HG02840 (cell line): ENCODE measurements at regions not wholly inside any gene's neighbourhood (a gene's known extent, or its start where the extent isn't known, plus 50 kb on each side); places are given as distances from the start of the nearest gene placed in this dataset.

Experiments used
- ATAC-seq: cut with Tn5 transposase; IDR thresholded peaks from one replicate; pipeline ENCODE4 v1.9.1; 2021; ENCODE audit warnings: mild to moderate bottlenecking, moderate library complexity, moderate number of reproducible peaks; ENCODE audit not compliant: unreplicated experiment, low FRiP score

DNA sequence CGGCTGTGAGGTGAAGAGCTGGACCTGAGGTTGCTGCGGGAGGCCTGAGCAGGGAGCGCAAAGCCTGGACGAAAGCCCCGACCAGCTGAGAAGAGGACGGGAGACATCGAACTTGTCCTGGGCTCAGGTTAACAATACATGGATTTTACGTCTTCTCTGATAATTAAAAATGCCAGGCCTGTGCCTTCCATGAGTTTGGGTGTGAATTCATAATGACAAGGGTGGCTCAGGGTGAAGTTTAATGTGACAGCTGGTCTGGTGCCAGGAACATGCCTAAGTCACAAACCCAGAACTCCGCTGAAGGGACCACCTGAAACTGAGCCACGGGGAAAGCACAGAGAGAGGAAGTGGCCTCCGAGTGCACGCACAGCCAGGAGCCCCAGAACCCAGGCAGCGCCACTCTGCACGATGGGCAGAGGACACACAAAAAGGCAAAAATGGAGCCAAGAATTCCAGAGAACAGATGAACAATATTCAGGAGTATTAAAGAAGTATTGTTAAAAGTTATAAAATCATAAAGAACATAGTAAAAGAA lies 150.1 kb upstream of the RPS6KA2 start:
- no peak for ATAC-seq

DNA sequence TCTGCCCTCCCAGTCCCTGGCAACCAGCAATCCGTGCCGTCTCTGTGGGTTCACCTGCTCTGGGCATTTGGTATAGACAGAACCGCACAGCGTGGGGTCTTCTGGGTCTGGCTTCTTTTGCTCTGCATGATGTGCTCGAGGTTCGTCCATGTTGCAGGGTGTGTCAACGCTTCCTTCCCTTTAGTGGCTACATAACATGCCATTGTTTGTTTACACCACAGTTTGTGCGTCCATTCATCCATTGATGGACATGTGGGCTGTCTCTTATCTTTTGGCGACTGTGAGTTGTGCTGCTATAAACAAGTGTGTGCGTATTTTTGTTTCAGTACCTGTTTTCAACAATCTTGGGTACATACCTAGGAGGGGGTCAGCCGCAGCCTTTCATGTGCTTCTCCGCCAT lies 149.5 kb upstream of the RPS6KA2 start:
- no peak for ATAC-seq

DNA sequence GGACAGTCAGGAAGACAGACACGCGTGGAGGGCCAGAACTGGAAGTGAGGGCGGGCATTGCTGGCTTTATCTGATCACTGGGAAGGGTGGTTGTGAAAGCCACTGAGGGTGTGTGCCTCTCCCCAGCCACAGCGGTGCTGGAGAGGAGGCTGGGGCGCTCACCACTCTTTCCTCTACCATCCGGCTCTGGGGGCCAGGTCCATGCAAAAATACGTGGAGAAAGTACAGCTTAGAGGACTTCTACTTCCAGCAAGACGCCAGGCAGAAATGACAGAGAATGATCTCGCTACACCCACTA lies 148.8 kb upstream of the RPS6KA2 start:
- no peak for ATAC-seq

DNA sequence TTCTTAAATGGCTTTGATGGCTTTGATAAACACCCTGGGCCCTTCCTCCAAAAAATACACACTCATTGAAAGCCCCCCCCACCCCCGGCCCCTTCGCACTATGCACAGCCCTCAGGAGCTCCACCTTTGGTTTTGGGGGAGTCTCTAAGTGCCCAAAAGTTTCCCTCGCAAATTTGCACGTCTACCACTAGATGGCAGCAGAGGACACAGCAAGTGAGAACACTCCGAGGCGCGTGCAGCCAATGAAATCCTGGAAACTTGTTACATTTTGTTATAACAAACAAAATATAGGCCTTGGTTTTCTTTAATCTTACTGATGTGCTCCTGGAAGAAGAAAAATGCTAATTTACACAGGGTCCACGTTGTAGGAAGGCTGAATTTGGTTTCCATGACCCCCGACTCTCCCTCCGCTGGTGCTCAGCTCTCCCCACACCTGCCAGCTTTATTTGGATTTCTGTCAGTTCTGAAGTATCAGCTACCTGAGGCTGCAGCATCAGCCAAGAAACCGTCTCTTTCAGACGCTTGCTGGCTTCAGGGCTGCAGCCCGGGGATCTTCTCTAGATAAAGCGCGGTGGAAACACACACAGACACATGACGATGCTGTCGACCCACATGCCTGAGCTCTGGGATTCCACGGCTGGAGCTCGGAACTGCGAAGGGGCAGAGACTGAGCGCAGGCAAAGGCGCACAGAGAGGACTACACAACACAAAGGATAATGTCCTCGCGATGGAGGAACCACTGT lies 148.3 kb upstream of the RPS6KA2 start:
- no peak for ATAC-seq

DNA sequence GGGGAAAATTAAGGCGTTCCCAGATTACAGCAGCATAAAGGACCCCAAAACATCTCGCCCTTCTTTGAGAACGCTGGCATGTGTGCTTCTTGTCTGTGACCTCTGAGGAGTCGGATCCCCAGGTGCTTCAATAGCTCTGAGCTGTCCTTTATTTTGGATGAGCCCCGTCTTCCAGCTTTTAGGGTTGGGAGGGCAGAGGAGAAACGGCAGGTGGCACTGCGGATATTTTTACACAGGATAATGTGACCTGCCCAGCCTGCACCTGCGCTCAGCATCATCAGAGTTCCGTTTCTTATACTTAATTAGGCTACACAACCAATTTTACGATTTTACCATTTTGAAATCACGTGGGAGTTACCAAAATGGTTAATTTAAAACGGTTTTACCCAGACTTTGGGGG lies 147.7 kb upstream of the RPS6KA2 start:
- ATAC-seq: no peak

DNA sequence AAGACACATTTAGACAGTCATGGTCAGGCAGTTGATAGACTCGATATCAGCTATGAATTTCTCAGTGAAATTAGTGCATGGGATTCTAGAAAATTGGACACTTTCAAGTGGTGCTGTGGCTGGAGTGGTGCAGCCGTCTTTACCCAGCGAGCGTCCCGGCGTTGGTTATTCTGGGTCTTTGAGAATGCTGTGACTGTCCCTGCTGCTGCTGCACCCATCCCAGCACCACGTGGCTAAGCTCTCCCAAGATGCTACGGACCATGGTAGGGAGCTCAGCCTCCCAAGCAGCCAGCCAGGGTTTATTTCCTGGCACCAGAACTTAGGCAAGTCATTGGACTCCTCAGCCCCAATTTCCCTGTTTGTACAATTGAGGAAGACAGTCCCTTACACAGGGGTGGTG lies 147.2 kb upstream of the RPS6KA2 start:
- no peak for ATAC-seq

DNA sequence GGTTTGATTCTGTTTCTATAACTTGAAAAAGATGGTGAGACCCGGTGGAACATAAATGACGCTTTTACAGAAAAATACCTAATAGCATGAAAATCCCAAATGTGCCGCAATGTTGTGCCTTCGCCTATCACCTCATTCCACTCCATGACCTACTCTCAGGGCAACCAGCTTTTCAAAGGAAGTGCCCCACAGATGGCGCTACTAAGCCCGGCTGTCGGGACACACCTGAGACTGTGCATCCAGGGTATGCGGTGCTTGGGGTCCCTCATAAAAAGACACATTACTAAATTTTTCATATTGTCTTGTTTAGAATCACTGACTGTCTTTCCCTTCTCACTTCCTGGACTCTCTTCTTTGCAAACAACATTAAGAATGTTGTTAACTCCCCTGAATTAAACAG lies 145.5 kb upstream of the RPS6KA2 start:
- ATAC-seq: no peak

DNA sequence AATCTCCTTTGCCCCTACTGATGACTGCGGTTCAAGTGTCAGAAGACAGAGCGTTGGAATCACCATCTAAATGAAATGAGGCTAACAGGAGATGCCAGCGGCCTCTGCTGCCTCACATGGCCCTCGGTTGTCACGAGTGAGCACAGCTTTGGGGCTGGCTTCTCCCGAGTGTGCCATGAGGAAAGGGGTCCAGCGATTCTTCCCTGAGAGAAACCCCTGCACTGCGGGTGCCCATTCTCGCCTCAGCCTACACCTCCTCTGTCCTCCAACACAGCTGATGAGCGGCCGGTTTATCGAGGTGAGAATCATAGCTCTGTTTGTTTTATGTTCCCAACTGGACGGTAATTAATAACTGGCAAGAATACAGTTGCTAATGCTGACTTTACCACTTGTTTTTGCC lies 144.7 kb upstream of the RPS6KA2 start:
- ATAC-seq: no peak

DNA sequence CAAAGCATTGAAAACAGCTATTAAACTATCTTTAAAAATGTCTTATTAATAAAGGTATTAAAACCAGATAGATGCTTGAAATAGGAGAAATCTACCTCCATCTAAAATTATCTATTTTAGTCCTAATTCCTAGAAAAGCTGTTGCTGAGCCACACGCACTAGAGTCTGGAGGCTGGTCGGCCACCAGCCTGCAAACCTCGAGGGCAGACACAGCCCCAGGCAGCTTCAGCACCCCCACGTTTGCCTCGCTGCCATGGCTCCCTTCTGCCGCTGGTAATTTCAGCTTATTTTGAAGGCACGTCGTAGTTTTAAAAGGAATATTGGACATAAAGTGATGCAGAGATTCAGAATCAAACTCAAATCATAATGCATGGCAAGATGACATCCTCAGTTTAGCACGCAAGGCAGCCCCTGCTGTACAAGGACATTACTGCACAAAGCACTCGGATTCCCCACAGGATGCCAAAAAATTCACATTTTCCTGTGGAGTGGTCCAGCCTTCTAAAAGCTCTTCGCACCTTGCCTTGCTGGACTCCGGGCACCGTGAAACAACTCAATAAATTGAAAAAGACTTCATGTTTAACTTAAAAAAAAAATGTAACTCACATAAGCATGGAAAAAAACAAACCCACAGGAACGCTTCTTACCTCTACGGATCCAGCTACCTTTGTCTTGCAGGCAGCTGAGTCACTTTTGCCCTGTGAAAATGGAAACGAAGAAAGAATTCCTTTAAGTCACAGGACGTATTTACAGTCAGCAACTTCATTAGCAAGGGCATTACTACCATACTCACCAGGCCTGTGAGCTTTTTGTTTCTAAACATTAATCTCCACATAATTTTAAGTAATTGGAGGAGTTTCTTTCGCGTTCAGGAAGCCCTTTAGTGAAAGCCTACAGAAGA lies 143.4 kb upstream of the RPS6KA2 start:
- ATAC-seq: no peak

DNA sequence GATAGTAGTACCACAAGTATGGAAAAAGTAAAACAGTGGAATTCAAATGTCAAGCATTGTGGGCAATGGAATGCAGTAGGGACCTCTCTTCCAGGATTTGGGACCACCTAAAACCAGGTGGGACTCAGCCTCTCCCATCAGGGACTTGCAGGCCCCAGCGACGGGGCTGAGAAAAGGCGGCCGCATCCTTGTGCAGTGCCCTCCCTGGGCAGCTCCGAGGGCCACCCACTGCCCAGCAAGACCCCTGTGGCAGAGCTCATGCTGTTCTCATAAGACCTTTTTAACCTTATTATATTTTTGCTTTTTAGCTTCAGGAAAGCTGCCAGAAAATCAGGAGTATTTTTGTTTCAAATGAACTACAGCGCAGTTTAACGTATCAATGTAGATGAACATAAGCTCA lies 142.6 kb upstream of the RPS6KA2 start:
- no peak for ATAC-seq

DNA sequence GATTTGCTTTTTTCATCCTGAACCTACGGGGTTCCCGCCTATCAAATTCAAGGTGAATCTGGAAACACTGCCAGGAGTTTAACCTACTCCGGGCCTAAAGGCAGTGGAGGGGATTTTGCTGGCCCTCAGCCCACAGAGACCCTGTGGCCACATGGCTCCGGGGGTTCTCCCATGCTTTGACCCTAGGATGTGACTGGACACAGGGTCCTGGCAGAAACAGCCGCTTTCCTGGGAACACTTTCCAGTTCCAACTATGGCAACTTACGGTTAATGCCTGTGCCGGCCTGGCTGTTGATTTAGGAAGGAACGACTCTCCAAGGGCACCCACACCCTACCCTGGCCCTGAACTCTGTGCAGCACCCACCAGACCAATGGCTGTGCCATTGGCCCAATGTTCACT lies 141.7 kb upstream of the RPS6KA2 start:
- ATAC-seq: no peak

DNA sequence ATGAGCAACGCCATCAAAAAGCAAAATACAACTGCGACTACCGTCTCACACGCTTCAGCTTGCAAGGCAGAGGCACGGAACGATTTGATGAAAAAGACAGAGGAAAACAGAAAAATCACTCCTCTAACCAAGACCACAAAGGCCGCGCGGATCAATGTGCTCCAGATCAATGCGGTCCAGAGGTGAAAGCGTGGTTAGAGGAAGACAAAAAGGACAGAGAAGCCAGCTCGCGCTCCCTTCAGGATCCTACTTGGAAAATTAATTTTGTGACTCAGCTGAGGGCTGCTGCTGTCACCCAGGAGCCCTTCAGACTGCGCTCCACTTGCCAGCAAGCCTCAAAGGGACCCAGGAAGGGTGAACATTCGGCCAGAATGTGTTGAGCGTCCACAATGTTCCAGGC lies 140.2 kb upstream of the RPS6KA2 start:
- ATAC-seq: no peak

DNA sequence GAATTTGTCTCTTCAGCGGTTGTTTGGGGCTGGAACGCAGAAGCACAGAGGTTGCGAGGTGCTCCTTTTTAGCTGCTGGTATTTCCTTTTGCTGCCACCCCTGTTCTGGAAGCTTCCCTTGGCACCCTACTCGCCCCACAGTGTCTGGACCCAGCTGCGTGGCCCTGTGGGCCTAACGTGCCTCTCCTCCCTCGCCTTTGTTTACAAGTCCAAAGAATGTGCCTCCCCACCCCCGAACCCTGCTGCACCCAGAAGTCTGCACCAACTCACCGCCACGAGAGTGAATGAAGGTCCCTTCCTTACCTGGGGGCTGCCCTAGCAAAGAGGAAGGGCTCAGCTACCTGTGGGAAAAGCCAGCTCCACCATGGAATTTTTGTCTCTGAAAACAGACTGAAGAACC lies 139.7 kb upstream of the RPS6KA2 start:
- ATAC-seq: no peak

DNA sequence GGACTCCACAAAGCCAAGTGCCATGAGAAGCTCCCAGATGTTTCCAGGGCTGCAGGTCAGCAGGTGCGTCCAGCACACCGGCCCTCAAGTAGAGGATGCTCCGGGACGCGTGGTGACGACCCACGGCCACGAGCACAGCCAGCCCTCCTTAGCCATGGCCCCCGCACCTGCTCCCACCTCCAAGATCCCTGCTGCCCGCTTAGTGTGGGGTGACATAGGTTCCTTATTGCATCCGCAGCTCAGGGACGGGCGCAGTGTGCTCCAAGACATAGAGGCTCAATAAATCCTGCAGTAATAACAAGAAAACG lies 138.1 kb upstream of the RPS6KA2 start:
- no peak for ATAC-seq

DNA sequence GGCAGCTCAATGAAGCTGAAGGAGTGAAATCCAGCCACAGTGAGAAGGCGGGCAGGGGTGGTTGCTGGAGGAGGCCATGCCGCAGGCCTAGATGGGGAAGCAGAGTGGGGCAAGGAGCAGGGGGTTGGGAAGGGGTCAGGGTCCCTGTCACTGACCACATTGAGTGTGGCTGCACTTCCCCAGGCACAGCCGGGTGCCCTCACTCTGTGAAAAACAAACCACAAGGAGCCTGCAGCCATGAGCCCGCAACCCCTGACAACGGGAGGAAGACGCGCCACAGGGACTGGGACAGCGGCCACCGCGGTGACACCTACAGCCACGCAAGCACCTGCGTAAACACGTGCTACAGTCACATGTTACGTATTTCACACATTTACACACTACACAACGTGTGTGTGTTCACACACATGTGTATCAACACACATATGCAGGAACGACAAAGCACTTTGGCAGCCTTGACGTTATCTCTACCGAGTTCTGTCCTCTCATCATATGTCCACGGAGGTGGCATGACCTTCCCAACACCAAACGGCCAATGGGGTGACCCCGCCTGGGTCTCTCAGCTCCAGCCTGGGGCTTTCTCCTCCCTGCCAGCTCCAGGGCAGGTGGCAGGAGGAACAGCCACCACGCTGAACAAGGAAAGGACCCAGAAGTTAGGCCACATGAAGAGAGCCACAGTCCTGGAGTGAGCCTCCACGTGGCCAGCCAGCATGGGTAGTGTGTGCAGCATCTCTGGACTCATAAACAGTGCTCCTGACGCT lies 137.6 kb upstream of the RPS6KA2 start:
- no peak for ATAC-seq

DNA sequence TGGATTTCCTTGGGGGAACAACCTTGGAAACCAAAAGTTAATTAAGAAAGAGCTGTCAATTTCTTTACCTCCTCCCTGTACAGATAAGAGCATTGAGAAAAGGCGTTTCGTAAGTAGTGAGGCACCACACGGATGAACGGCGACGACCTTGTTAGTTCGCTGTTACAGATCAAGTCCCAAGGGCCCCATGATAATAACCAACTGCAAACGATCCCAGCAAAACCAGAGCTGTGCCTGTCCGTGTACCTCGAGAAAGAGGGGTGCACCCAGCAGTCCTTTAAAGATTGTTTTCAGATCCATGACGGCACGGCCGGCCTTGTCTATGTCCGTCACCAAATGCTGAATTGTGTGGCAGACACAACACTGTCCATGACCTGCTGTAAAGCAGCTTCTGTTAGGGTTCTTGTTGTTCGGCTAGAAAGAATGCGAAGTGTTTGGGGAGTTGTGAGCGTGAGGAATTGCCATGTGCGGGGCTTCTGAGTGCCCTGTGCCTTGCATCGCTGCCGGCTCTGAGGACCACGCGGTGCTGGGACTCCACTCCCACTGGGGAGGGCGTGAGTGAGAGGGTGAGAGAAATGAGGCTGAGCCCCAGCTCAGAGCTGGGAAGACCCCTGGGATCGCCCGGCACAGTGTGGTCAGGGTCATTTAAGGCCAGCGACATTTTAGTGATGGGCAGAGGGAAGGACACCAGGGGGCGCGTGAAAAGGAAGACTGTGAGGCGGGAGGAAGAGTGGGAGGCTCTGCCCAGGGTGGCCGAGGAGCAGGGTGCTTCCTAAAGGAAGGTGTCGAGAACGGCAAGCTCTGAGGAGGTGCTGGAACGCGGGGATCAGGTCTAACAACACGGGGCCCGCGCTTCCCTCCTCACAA lies 136.8 kb upstream of the RPS6KA2 start:
- ATAC-seq: no peak

DNA sequence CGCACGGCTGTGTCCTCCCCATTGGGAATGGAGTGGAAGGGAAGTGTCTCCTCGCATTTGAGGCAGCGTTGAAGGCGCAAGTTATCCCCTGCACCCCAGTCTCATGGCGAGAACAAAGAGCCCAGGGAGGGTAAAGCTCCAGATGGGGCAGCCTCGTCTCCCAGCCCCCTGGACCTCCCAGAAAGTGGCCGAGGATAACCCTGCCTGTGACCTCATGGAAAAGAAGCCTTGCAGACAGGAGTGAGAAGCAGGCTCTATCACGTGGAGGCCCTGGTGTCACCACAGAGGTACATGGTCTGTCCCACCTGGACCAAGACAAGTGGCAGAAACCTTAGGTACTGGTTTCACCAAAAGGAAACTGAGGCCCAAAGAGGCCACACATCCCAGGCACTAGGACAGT lies 134.8 kb upstream of the RPS6KA2 start:
- ATAC-seq: no peak

DNA sequence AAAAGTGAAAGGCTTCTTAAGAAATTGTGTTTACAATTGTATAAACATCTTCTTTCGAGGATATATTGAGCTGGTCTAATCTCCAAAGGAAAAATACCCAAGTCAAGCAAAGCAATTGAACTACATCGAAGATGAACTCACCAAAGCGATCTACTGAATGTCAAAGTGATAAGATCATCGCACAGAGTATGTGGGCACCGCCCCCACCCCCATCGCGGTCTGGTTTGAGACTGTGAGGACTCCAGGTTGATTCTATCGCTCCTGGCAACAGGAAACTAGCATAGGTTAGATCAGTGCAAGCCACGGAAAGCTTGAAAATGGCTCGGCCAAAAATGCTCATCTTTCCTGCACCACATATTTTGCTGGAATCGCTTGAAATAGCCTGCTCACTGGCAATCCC lies 133.2 kb upstream of the RPS6KA2 start:
- no peak for ATAC-seq

DNA sequence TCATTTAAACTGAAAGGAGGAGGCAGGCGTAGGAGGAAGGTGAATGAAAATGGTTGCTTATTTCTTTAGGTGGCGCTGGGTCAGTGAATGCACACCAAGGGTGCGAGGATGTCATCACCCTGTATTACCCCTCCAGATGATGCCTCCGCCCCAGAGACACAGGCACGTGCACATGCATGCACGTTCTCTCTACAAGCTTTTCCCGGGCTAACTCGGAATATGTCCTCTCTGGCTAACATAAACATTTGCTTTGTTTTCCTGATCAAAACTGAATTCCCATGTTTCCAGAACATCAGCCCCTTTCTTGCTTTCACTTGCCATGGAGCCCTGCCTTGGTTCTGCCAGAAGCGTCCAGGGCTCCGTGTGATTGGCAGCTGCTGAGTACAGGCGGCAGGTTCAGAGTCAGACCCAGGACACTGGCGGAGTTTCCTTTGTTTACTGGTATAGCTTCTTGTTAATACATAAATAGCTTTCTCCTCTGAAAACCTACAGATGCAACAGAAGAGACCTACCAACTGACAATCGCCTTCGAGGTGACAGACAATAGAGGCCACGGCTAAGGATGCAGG lies 131.2 kb upstream of the RPS6KA2 start:
- no peak for ATAC-seq
